Amniotic epithelial cell (primary cell): ENCODE measurements at regions not wholly inside any gene's neighbourhood (a gene's known extent, or its start where the extent isn't known, plus 50 kb on each side); places are given as distances from the start of the nearest gene placed in this dataset.
"Not testable (repeated sequence)": the region's sequence is repeated elsewhere in the genome, so short reads cannot be mapped to it uniquely, and the experiment has no call there.

Experiments used
- DNase-seq: peaks from one replicate; pipeline ENCODE4 v3.0.0-alpha.2; 2010; ENCODE audit warnings: low read depth

DNA sequence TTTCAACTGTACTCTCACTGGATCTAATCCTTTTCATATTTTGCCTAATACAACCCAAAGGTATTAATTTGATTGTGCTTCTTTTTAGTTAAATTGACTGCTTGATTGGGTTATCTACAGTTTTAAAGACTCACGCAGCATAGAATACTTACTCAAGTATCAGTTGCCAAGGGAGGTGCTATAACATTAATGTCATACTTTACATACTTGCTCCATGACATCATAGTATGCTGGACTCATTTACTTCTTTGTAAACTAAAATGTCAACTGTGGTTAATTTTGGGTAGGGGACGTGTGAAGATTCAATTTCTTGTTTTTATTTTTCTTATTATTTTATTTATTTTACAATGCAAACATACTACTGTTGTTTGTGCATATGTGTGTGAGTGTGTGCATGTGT is 716.2 kb upstream of the VRK2 start:
- peak; percentile 33 for DNase-seq

DNA sequence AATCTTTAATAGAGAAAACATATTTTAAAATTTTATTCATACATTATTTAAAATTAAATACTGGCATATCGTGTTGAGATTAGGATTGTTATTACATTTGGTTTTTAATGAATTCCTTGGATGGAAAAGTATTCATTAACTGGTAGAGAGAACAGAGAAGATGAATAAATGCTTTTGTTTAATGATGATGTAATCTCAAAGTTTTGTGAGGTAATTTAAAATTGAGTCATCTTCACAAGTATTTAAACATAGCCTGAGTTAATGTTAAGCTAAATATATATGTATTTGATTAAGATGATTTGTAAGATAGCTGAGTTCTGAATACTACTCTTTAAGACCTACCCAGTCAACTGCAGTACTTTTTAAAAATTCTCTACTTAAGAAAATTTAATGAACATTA is 713.4 kb upstream of the VRK2 start:
- DNase-seq, result peak; percentile 11

DNA sequence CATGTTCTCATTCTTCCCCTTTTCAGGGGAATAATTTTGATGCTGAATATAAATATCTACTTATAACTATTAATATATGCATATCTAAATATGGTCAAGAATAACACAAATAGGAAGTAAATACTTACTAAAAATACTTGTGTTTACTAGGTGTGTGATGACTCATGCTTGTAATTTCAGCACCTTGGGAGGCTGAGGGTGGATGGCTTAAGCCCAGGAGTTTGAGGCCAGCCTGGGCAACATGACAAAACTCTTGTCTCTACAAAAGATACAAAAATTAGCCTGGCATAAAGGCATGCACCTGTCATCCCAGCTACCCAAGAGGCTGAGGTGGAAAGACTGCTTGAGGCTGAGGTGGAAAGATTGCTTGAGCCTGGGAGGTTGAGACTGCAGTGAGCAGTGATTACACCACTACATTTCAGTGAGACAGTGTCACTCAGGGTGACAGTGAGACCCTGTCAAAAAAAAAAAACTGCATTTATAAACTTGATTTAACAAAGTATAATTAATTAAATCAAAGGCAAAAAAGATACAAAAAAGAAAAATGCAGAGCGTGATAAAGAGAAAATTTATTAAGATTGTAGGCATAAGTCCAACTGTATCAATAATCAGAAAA is 703.1 kb upstream of the VRK2 start:
- no peak for DNase-seq

DNA sequence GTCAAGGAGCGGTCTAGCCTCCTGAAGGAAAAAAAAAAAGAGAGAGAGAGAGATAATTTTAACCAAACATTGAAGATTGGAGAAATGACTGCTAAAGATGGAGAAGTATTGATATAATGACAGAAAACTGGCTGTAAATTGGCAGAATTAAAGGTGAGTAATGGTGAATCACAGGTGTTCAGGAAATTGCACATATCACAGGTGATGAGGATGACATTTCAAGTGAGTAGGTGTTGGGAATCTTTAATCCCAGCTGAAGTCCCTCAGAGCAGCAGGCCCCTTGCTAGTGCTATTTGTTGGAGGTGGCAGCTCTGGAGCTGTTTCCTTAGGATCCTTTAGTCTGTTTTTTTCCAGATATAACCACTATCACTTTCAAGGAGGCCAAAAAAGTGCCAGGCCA is 678.4 kb upstream of the VRK2 start:
- DNase-seq, result no peak

DNA sequence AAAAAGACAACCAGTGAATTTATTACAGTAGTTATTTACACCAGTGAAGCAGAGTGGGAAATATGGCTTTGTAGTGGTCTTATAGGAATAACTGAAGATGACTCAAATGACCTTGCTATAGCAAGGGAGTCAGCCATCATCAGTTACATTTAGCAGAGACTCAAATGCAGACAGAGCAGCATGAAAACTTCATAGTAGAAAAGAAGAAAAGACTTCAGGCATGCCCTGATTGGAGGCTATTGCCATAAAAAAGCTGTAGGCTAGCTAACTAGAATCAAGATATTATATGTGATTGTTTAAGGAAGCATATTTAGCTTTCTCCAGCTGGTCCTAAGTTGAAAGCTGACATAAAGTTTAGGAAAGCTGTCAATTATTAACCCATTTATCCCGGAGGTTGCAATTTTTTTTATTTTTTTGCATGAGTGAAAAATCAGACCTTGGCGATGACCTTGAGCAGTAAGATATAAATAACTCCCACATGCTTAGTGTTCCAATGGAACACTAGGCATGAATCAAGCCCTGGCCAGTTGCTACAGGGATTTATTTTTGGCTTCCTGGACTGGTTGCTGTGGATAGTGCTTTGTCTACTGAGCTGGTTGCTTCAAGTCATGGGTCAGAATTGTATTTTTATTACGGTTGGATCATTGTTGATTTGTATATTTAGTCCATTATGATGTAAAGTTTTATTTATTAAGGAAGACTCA is 675.6 kb upstream of the VRK2 start:
- DNase-seq, result peak; percentile 31

DNA sequence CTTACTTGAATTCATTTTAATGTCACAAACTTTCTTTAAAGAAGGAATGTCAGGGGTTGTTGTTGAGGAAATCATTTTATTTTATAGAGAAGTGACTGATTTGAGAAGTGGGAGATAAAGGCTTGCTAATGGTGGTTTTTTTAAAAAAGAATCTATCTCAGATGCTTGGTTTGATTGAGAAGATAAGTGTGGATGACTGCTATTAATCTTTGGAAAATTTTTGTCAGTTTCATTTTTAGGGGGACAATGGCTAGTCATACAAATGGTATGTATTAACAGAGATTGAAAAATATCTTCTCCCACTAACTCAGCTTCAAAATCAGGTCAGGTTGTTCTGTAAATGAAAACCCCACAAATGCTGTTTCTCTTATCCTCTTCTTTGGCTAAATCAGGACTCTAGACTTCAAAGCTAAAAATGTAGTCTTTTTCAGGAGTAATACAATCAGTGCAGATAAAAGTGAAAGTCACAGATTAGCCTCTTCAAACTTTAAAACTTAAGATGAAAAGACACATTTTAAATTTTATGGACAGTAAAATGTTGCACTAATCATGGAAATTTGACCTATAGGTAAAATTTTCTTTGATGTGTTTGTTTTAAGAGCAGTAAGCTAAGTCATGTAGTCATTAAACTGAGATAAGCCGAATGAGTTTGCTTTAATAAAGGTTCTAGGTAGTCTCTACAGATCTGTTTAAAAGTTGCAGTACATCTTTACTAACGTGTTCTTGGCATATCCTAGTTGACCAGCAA is 674.2 kb upstream of the VRK2 start:
- DNase-seq, result no peak

DNA sequence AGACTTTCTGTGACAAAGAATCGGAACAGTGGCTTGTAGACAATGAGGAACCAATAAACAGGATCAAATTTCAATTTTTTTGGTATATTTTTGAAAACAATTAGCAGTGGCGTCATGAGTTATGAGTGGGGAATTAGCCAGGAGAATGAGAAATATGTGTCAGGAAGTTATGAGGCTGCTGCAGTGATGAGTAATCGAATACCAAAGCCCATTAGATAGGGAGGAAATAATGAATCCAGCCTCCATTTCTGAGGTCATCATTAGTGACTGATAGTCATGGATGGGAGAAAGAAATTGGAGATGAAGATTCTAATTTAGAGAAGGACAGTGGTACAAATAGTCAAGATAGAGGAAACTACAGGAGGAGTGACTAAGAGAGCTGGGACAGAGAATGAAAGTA is 673.1 kb upstream of the VRK2 start:
- DNase-seq, result peak; percentile 76

DNA sequence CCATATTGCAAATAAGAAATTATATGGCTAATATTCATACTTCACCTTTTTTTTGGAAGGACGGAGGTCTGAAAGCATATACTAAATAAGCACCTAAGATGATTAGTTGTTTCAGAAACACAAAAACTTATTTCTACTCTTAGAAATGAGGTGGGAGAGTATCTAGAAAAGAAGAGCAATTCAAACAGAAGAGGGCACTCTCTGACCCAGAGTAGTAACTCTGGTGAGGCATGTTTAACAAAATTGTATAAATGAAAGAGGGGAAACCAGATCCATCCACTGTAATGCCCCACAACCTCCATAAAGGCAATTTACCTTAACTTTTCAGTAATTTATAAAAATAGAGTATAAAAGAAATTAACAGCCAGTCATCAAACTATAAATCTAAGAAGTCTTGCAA is 669.6 kb upstream of the VRK2 start:
- DNase-seq, result peak; percentile 35

DNA sequence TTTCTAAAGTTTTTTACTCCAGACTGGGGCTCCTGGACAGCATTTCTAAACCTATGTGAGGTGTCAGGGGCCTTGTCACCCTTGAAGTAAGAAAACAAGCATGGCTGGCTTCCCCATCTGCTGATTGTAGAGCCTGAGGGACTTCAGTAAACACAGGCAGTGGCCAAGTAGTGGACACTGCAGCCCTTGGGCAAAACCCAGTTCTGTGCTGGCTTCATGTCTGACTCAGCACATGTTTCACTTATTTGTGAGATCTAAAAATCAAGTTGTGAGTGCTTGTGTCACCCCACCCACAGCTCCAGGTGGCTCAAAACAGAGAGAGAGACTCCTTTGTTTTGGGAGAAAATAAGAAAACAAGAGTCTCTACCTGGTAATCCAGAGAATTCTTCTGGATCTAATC is 660.3 kb upstream of the VRK2 start:
- no peak for DNase-seq

DNA sequence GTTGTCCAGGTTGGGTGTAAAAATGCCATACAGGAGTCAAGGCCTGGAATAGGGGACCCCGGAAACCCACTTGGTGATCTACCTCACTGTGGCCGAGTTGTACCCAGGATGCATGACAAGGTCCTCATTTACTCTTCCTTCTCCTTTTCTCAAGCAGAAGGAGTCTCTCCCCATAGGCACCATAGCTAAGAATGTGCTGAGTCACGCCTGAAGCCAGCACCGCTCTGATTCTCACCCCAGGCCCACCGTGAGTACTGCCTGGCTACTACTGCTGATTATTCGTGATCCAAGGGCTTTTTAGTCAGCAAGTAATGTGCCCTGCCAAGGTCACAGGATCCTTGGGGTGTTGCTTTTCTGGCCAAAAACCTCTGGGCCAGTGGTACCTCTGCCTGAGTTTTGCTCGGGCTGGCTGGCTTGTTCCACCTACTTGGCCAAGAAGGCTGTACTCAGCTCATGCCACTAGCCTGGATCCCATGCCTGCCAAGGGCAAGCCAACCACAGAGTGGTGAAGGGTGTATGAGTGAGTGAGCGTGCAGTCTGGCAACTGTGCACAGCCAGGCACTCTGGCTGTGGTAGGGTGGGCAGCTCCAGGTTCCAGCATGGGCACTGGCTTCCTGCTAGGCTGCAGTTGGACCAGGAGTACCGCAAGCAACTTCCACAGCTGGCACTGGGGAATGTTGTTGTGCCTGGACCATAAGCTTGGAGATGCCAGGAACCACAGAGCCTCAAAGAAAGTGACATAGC is 650.1 kb upstream of the VRK2 start:
- no peak for DNase-seq

DNA sequence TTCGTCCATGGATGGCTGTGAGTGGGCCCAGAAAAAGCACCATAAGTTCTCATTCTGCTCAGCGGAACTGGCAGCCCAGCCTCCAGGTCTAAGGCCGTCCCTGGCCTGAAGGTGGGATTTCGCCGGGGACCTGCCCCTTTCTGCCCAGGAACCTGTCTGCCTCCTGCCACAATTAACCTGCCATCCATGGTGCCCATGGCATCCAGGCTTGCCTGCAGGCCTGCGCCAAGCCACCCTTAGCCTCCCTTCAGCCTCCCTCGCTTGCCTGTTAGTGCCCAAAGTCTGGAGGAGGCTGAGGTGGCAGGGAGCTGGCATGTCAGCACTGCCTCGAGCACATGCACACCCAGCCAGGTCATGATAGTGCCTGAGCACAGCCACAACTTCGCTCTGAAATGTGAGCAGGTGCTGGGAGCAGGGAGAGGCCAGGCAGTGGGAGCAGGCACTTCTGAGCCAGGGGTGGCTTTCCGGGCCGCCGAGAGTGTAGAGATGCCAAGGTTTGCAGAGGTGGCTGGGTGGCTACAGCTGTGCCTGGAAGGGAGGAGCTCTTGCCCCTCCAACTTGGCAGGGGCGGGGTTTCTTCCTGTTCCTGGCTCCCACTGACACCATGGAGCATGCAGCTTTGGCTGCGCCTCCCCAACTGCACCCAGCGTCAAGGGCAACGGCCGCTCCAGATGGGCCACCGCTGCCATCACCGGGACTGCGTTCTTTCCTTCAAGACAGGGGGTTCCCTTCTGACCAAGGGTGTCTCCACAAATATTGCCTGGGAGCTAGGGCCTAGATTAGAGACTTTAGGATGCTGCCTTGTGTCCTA is 648.9 kb upstream of the VRK2 start:
- DNase-seq, result no peak

DNA sequence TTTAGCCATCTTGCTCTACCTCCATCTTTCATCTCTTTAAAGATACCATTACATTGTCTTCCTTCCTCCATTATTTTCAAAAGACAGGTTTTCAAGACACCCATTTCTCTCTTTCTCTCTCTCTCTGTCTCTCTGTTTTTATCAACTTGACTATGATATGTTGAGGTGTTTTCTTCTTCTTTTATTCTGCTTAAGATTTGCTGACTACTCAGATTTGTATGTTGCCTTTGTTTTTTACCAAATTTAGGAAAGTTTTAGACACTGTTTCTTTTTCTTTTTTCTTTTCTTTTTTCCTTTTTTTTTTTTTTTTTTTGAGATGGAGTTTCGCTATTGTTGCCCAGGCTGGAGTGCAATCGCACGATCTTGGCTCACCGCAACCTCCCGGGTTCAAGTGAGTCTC is 647.5 kb upstream of the VRK2 start:
- no peak for DNase-seq

DNA sequence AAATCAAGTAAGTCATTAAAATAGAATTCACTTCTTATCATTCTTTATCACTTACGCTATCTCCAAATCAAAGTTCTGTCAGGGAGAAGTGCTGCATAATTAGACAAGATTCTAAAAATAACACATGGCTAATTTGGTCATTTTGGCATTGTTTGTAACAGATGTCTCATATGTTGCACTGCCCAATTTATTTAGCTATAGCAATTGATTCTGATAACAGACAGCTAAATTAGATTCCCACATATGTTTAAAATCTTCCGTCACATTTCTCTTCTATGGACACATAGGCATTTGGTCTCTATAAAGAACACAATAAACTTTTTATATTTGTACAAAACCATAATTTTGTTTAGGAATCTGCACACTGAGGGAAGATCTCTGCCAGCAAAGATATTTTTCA is 644.5 kb upstream of the VRK2 start:
- DNase-seq, result no peak

DNA sequence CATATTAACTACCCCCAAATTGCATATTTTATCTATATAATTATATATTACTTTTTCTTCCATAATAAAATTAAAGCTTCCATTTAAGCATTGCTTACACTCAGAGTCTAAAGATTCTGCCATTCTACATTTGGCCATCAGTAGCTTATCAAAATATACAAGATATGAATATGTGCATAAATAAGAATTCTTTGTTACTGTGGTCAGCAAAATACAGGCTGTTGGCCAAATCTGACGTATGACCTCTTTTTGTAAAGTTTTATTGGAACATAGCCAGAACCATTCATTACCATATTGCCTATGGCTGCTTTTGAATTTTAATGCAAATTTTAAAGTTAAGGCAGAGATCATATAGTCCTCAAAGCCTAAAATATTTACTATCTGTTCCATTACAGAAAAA is 643.9 kb upstream of the VRK2 start:
- DNase-seq, result peak; percentile 24

DNA sequence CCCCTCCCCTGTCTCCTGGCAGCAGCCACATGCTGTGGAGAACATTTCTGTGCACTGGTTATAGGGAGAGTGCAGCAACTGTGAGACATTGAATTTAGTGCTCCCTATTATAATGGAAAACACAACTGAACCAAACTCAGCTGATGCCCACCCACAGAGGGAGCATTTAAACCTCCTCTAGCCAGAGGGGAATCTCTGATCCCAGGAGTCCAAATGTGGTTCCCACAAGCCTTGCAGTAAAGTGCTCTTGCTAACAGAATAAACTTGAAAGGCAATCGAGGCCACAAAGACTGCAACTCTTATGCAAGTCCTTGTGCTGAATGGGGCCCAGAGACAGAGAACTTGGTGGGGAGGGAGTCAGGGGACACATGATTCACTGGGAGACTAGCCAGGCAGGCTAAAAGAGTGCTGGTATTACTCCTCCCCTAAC is 638.8 kb upstream of the VRK2 start:
- peak; percentile 31 for DNase-seq

DNA sequence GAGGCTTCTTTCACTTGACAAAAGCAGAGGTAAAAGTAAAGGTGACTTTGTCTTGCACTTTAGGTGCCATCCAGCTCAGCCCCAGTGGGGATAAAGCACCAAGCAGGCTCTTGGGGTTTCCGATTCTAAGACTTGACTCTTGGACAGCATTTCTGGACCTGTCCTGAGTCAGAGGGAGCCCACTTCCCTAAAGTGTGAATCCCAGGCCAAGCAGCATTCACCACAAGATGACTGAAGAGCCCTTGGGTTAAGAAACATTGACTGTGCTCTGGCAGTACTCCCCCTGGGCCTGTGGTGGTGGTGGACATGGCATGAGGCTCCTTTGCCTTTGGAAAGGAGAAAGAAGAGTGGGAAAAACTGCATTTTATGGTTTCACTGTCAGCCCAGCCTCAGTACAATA is 638.0 kb upstream of the VRK2 start:
- DNase-seq, result no peak

DNA sequence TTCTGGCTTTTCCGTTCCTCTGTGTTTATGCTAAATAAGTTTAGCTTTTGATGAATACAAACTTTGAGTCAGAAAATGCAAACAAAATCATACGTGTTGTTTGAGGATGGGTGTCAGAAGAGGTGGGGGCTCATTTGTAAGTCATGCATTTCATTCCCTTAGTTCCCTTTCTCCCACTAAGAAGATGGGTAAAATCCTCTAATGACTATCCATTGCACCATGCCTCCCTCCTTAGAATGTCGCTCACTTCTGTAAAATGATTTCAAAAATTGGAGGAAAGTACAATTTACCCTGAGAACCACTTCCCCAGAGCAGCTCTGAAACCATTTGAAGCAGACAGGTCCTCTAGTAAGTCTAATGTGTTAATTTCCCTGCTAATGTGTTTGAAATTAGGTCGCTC is 629.6 kb upstream of the VRK2 start:
- no peak for DNase-seq

DNA sequence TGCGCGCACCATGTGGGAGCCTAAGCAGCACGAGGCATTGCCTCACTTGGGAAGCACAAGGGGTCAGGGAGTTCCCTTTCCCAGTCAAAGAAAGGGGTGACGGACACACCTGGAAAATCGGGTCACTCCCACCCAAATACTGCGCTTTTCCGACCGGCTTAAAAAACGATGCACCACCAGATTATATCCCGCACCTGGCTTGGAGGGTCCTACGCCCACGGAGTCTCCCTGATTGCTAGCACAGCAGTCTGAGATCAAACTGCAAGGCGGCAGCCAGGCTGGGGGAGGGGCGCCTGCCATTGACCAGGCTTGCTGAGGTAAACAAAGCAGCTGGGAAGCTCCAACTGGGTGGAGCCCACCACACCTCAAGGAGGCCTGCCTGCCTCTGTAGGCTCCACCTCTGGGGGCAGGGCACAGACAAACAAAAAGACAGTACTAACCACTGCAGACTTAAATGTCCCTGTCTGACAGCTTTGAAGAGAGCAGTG is 627.7 kb upstream of the VRK2 start:
- not testable (repeated sequence) for DNase-seq

DNA sequence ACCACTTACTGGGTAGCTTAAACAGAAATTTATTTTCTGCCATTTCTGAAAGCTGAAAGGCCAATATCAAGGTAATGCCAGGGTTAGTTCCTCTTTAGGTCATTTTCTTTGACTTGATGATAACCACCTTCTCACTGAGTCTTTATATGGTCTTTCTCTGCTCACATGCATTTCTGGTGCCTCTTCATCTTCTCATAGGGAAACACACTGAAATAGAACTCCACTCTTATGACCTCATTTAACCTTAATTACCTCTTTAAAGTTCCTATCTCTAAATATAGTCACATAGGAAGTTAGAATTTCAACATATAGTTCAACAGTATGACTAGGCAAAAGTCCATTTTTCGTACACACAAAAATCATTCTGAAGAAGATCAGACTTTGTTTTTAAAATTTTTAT is 616.8 kb upstream of the VRK2 start:
- DNase-seq, result no peak

DNA sequence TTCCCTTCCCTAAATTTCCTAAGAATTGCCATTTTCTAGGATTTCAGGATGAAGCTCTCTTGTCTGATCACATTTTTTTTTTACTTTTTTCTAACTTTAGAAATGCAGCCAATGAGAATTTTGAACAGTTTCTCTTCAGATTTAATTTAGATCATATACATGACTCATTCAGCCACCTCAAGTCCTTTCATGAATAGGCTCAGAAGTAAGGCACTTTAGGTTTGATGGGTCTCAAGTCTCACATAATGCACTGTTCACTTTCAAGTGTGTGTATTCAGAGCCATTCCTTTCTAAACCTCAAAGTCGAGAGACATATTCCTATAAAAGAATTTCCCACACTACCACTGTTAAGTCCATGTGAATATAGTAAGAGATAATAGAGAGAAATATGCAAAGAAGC is 614.1 kb upstream of the VRK2 start:
- DNase-seq, result no peak

DNA sequence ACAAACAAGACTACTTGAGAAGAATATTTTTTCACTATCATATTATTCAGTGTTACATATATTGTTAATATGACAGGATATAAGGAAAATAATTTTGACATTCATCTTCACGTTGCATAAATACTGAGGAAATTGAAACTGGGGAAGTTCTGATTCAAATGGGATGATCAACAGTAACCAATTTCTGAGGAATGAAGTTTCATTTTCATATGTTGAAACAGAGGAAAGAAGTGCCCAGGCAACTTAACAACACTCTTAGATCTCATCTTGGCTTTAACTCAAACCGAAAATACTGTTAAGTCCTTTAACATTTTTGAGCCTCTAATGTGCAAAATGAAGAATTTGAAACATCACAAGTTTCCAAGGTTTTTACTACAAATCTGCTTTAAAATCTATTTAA is 612.2 kb upstream of the VRK2 start:
- no peak for DNase-seq

DNA sequence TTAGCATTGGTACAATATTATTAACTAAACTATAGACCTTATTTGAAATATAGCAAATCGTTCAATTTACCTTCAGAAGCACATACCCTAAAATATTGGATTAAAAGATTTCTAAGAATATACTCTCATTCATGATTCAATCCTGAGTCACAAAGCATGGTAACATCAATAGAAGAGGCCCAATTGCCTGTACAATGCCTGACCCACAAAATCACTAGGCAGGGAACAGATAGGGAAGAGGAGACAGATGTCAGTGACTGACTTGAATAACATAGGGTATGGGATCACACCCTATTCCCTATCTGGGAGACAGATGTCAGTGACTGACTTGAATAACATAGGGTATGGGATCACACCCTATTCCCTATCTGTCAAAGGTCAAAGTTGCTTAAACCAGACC is 611.6 kb upstream of the VRK2 start:
- no peak for DNase-seq
